A549 (cell line): ENCODE measurements at regions not wholly inside any gene's neighbourhood (a gene's known extent, or its start where the extent isn't known, plus 50 kb on each side); places are given as distances from the start of the nearest gene placed in this dataset.

Experiments
- ATAC-seq, 2 experiments: fragments of 200-7000 bp in 1 of 2; fragments of >200 bp in 1 of 2; cut with Nextera tagmentation in 1 of 2; cut with Tn5 transposase in 1 of 2; 3 replicates each; pipeline versions ENCODE4 v1.8.0 to v1.9.1; 2018 to 2020; ENCODE audit warnings: mild to moderate bottlenecking in 1 of 2, moderate library complexity in 1 of 2
- CTCF ChIA-PET: fragments of 300-600 bp; sonication (Branson Sonifier 250); formaldehyde crosslinking; extraction: SDS; loops from one replicate; lab custom pipeline; 2021; ENCODE audit warnings: antibody characterized with exemption, inconsistent platforms; lab: Yijun Ruan, JAX
- POLR2A ChIA-PET: fragments of 350-600 bp; formaldehyde crosslinking; extraction: SDS; loops from one replicate; lab custom pipeline; 2021; ENCODE audit warnings: antibody characterized with exemption, inconsistent platforms; lab: Yijun Ruan, JAX
- DNase-seq, 2 experiments: peaks; one replicate each; pipeline versions ENCODE4 v3.0.0 to v3.0.0-alpha.2; 2011 to 2016; ENCODE audit warnings: low read depth in 1 of 2, low spot score in 1 of 2
- FAIRE-seq: peaks from 2 replicates; lab custom pipeline; 2011; peaks lifted over from hg19 to GRCh38; lab: Jason Lieb, UNC
- H3K27ac ChIP-seq, 2 experiments: fragments of >200 bp; sonication (Bioruptor Twin); formaldehyde crosslinking; 3 replicates each; pipeline ENCODE4 v1.5.1; 2016 to 2017
- H3K4me1 ChIP-seq: fragments of >200 bp; sonication (Bioruptor Twin); formaldehyde crosslinking; 3 replicates; pipeline ENCODE4 v1.6.1; 2016
- H3K4me2 ChIP-seq: fragments of >200 bp; sonication (Bioruptor Twin); formaldehyde crosslinking; 3 replicates; pipeline ENCODE4 v1.6.1; 2016
- H3K4me3 ChIP-seq: fragments of >200 bp; sonication (Bioruptor Twin); formaldehyde crosslinking; 3 replicates; pipeline ENCODE4 v1.5.1; 2016
- H3K9me3 ChIP-seq: fragments of >200 bp; sonication (Bioruptor Twin); formaldehyde crosslinking; 3 replicates; pipeline ENCODE4 v1.6.1; 2016
- CBX8 ChIP-seq: fragments of 200-600 bp; sonication (generic); IDR thresholded peaks from 2 replicates; pipeline ENCODE4 v1.6.1; 2016
- CHD4 ChIP-seq: fragments of 200-600 bp; sonication (generic); IDR thresholded peaks from 2 replicates; pipeline ENCODE4 v1.6.1; 2016; ENCODE audit warnings: antibody characterized with exemption, mild to moderate bottlenecking, borderline replicate concordance
- CTCF ChIP-seq: fragments of >200 bp; sonication (Bioruptor Twin); formaldehyde crosslinking; IDR thresholded peaks from 3 replicates; pipeline ENCODE4 v1.5.1; 2016
- EP300 ChIP-seq, 2 experiments: fragments of >200 bp; sonication (Bioruptor Twin); formaldehyde crosslinking; IDR thresholded peaks; 2 replicates in 1 of 2; 3 replicates in 1 of 2; pipeline ENCODE4 v1.6.1; 2016 to 2017
- FOSL2 ChIP-seq, 2 experiments: fragments of 450-650 bp in 1 of 2; fragments of >200 bp in 1 of 2; sonication (Bioruptor Twin) in 1 of 2; formaldehyde crosslinking; IDR thresholded peaks; 2 replicates each; pipeline versions ENCODE4 v1.5.0 to v1.6.1; 2016 to 2020; ENCODE audit warnings: mild to moderate bottlenecking in 1 of 2, moderate library complexity in 1 of 2
- FOXS1 ChIP-seq: fragments of 250-450 bp; sonication (Bioruptor Pico); IDR thresholded peaks from 2 replicates; pipeline ENCODE4 v1.5.0; 2020; ENCODE audit warnings: mild to moderate bottlenecking, moderate library complexity
- GATA3 ChIP-seq: IDR thresholded peaks from 2 replicates; pipeline ENCODE4 v1.6.1; 2012; ENCODE audit warnings: borderline replicate concordance
- HDAC2 ChIP-seq: fragments of 200-600 bp; sonication (generic); IDR thresholded peaks from 2 replicates; pipeline ENCODE4 v1.6.1; 2016
- HEYL ChIP-seq: fragments of 250-450 bp; sonication (Bioruptor Pico); IDR thresholded peaks from 2 replicates; pipeline ENCODE4 v1.8.0; 2021; ENCODE audit warnings: mild to moderate bottlenecking, moderate library complexity
- HOXB5 ChIP-seq: fragments of 250-450 bp; sonication (Bioruptor Pico); IDR thresholded peaks from 2 replicates; pipeline ENCODE4 v1.5.0; 2020; ENCODE audit warnings: mild to moderate bottlenecking, moderate library complexity
- JUNB ChIP-seq: fragments of >200 bp; sonication (Bioruptor Twin); formaldehyde crosslinking; IDR thresholded peaks from 2 replicates; pipeline ENCODE4 v1.6.1; 2016
- MAZ ChIP-seq: fragments of 150-350 bp; IDR thresholded peaks from 2 replicates; pipeline ENCODE4 v1.6.1; 2014; ENCODE audit warnings: antibody characterized with exemption, low read depth, low read length, borderline replicate concordance
- NFE2L2 ChIP-seq: fragments of 150-350 bp; conservative IDR thresholded peaks from 2 replicates; pipeline ENCODE4 v1.6.1; 2014; ENCODE audit warnings: low read length
- NPAS2 ChIP-seq: fragments of 250-450 bp; sonication (Bioruptor Pico); IDR thresholded peaks from 2 replicates; pipeline ENCODE4 v1.8.0; 2022; ENCODE audit warnings: mild to moderate bottlenecking, moderate library complexity, borderline replicate concordance
- RAD21 ChIP-seq, 2 experiments: fragments of >200 bp in 1 of 2; sonication (Bioruptor Twin) in 1 of 2; formaldehyde crosslinking in 1 of 2; IDR thresholded peaks in 1 of 2; conservative IDR thresholded peaks in 1 of 2; 2 replicates in 1 of 2; 3 replicates in 1 of 2; pipeline ENCODE4 v1.6.1; 2012 to 2018; ENCODE audit warnings: inconsistent platforms in 1 of 2
- RNF2 ChIP-seq: fragments of 200-600 bp; sonication (generic); IDR thresholded peaks from 2 replicates; pipeline ENCODE4 v1.6.1; 2016; ENCODE audit warnings: low read depth, mild to moderate bottlenecking, antibody characterized with exemption, moderate library complexity, borderline replicate concordance
- WGBS: methylation state at CpG from one replicate; pipeline ENCODE4 v1.1.6; 2017; ENCODE audit errors: missing lambda C conversion rate; 5-methylcytosine and 5-hydroxymethylcytosine counted together
- TF ChIP-seq, protein P1 (sequence below): fragments of >200 bp; sonication (Bioruptor Twin); formaldehyde crosslinking; IDR thresholded peaks from 3 replicates; pipeline ENCODE4 v1.6.1; 2016
- TF ChIP-seq, protein P2 (sequence below): fragments of >200 bp; sonication (Bioruptor Twin); formaldehyde crosslinking; IDR thresholded peaks from 2 replicates; pipeline ENCODE4 v1.6.1; 2016
- TF ChIP-seq, protein P3 (sequence below): IDR thresholded peaks from 2 replicates; pipeline ENCODE4 v1.6.1; 2012; ENCODE audit warnings: low read depth, borderline replicate concordance

GRCh38 chr13:34411177-34411576 is 530.9 kb upstream of the NBEA start:
- DNase-seq (no peak), ATAC-seq (no peak), FAIRE-seq (no peak)
- no peaks in the 10 kb centered on the region for H3K9me3 ChIP-seq
- CTCF ChIA-PET: interaction anchor here (1.4 kb wide), 1 partner anchor 29 kb away, joined by 3 read pairs; no protein-coding TSS in a partner anchor
- H3K27ac ChIP-seq: no peak overlapping the region; a peak in 1 of 6 replicates
- 96% methylated on average over 1 of the region's 1 CpG for whole genome bisulfite sequencing
- H3K4me1 ChIP-seq: peaks cover 21% of the 10 kb centered on the region
- no peak overlapping the region; the same call in 1 of the 3 replicates for H3K4me2 ChIP-seq
- H3K4me3 ChIP-seq: no peak overlapping the region
- POLR2A ChIA-PET: no interaction called here
- TF ChIP-seq, protein P1, sequence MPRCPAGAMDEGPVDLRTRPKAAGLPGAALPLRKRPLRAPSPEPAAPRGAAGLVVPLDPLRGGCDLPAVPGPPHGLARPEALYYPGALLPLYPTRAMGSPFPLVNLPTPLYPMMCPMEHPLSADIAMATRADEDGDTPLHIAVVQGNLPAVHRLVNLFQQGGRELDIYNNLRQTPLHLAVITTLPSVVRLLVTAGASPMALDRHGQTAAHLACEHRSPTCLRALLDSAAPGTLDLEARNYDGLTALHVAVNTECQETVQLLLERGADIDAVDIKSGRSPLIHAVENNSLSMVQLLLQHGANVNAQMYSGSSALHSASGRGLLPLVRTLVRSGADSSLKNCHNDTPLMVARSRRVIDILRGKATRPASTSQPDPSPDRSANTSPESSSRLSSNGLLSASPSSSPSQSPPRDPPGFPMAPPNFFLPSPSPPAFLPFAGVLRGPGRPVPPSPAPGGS: no peak
- TF ChIP-seq NPAS2 (no peak), NFE2L2 (no peak), EP300 (IDR thresholded peaks at IDR 0.05) (no peak), RAD21 (conservative IDR thresholded peaks at IDR 0.05 in 1 of 2, IDR thresholded peaks at IDR 0.05 in 1 of 2) (no peak), MAZ (no peak), HEYL (no peak), HOXB5 (CRISPR knock-in tag) (no peak), CBX8 (no peak), HDAC2 (no peak), JUNB (no peak), CTCF (no peak), RNF2 (no peak), CHD4 (no peak)
- TF ChIP-seq, protein P2, sequence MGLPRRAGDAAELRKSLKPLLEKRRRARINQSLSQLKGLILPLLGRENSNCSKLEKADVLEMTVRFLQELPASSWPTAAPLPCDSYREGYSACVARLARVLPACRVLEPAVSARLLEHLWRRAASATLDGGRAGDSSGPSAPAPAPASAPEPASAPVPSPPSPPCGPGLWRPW: no peak
- TF ChIP-seq, protein P3, sequence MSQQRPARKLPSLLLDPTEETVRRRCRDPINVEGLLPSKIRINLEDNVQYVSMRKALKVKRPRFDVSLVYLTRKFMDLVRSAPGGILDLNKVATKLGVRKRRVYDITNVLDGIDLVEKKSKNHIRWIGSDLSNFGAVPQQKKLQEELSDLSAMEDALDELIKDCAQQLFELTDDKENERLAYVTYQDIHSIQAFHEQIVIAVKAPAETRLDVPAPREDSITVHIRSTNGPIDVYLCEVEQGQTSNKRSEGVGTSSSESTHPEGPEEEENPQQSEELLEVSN: no peak
- TF ChIP-seq, all 56 proteins: peak for 0

DNA sequence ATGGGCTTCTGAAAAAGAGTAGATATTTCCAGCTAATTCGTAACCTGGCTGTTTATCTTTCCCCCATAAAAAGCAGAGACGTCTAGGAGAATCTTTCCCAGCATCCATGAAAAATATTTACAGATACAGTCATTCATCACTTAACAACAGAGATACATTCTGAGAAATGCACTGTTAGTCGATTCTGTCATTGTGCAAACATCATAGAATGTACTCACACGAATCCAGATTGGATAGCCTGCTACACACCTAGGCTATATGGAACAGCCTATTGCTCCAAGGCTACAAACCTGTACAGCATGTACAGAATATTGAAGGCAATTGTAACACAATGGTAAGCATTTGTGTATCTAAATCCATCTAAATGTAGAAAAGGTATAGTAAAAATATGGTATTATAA is 530.2 kb upstream of the NBEA start:
- TF ChIP-seq CBX8 (no peak), GATA3 (peak; percentile 13; the same call in 1 of the 2 replicates), FOSL2 (IDR thresholded peaks at IDR 0.05) (no peak), FOSL2 (CRISPR knock-in tag; IDR thresholded peaks at IDR 0.05) (peak; percentile 36; the same call in 1 of the 2 replicates)
- Histone ChIP-seq H3K4me3 (no peak overlapping the region), H3K4me2 (peak overlapping the region; percentile 43; the same call in 2 of the 3 replicates), H3K9me3 (no peaks in the 10 kb centered on the region), H3K4me1 (peaks cover 21% of the 10 kb centered on the region), H3K27ac (no peak overlapping the region; a peak in 2 of 6 replicates)
- POLR2A ChIA-PET: no interaction called here
- DNase-seq (peak in 1 of 2 experiments; percentile 58), ATAC-seq (peak in 1 of 2 experiments; percentile 72; a peak in 3 of 6 replicates), FAIRE-seq (no peak)
- CTCF ChIA-PET: interaction anchor here (0.6 kb wide), 1 partner anchor 1476 kb away, joined by 3 read pairs; no protein-coding TSS in a partner anchor
- WGBS: 6% methylated on average over 4 of the region's 4 CpGs

DNA sequence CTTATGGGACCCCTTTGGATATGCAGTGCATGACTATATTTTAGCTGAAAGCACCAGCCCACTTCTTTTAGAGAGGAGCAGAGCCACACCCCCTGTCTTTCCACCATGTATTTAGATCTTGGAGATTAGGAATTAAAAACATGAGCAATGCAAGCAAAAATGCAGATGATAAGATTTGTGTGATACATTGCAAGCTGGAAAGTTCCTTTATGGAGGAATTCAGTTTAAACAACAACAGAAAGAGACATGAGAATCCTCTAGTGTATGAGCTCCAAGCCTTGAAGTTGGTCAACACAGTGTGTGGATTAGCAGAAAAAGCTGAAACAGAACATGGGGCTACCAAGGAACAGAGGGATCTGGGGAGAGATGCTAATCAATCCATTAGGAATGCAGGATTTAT is 529.8 kb upstream of the NBEA start:
- Histone ChIP-seq H3K4me2 (peak overlapping the region; percentile 43; the same call in 1 of the 3 replicates), H3K4me1 (peaks cover 21% of the 10 kb centered on the region), H3K9me3 (no peaks in the 10 kb centered on the region), H3K4me3 (no peak overlapping the region), H3K27ac (no peak overlapping the region; a peak in 2 of 6 replicates)
- ATAC-seq (no peak), DNase-seq (no peak), FAIRE-seq (no peak)
- POLR2A ChIA-PET: no interaction called here
- no peak for TF ChIP-seq CBX8
- TF ChIP-seq FOXS1: no peak
- CTCF ChIA-PET: interaction anchor here (0.6 to 1.3 kb wide), 2 partner anchors 10 to 1475 kb away, joined by 3 read pairs; no protein-coding TSS in a partner anchor
